PC-9 (cell line): ENCODE measurements at regions not wholly inside any gene's neighbourhood (a gene's known extent, or its start where the extent isn't known, plus 50 kb on each side); places are given as distances from the start of the nearest gene placed in this dataset.

Source experiments
- EZH2 ChIP-seq: fragments of 200-600 bp; sonication (generic); IDR thresholded peaks from 2 replicates; pipeline ENCODE4 v1.8.0; 2017; ENCODE audit warnings: antibody characterized with exemption, low read depth
- TF ChIP-seq, protein P1 (sequence below): fragments of 200-600 bp; sonication (generic); conservative IDR thresholded peaks from 2 replicates; pipeline ENCODE4 v1.6.1; 2017; ENCODE audit warnings: mixed run types, antibody characterized with exemption, mild to moderate bottlenecking, moderate library complexity

DNA sequence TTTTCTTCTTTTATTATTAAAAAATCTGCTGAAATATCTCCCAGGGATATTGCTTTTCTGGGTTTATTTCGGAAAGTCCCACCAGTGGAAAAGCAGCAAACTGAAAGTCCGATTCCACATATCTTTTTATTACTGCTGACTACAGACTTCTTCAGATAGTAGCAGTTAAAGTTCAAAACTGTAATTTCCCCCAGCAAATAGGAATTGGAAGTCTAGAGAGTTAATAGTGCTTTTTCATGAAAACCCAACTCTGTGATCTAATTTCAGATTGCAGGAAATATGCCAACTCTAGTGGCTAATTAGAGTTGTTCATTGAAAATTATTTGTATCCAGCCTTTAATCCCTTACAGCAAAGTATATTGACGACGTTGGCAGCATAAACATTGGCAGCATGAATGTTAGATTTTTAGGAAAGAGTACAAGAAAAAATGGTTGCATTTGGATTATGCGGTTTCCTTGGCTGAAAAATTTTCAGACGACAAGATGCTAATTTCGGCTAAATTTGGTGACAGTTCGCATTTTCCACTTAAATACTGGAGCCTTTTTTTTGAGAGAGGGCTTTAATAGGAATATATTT, 472.9 kb upstream of the CBLB start:
- TF ChIP-seq, protein P1, sequence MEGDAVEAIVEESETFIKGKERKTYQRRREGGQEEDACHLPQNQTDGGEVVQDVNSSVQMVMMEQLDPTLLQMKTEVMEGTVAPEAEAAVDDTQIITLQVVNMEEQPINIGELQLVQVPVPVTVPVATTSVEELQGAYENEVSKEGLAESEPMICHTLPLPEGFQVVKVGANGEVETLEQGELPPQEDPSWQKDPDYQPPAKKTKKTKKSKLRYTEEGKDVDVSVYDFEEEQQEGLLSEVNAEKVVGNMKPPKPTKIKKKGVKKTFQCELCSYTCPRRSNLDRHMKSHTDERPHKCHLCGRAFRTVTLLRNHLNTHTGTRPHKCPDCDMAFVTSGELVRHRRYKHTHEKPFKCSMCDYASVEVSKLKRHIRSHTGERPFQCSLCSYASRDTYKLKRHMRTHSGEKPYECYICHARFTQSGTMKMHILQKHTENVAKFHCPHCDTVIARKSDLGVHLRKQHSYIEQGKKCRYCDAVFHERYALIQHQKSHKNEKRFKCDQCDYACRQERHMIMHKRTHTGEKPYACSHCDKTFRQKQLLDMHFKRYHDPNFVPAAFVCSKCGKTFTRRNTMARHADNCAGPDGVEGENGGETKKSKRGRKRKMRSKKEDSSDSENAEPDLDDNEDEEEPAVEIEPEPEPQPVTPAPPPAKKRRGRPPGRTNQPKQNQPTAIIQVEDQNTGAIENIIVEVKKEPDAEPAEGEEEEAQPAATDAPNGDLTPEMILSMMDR = no peak
- no peak for TF ChIP-seq EZH2
